ENCODE measurements at regions not wholly inside any gene's neighbourhood (a gene's known extent, or its start where the extent isn't known, plus 50 kb on each side); places are given as distances from the start of the nearest gene placed in this dataset.

DNA sequence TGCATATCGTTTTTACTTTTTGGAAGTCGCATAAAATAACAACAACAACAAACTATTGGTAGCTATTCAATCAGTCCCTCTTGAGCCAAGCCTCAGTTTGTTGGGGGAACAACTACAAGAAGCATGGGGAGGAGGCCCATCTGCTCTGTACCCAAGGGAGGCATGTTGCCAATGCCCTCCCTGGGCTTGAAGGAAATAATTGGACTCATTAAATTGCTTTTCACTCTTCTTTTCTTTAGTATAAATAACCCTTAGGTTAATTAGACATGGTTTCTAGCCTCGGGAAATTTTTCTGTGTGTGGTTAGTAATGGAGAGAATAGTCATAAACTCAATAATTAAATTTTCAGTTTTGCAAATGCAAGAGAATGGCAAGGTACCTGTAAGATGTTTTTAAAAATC, 500.7 kb downstream of the TLE4 start:
- Histone ChIP-seq H3K36me3 (ENCODE audit: control insufficient read depth in 1 of 2, insufficient read depth in 2 of 2, low read length in 2 of 2) (no peaks in the 10 kb centered on the region), H3K9ac (ENCODE audit: low read depth in 1 of 2, low read length in 2 of 2) (no peak overlapping the region), H3K4me3 (ENCODE audit: low read depth in 1 of 2, low read length in 2 of 2) (no peak overlapping the region), H3K27ac (ENCODE audit: low read depth, low read length) (no peak overlapping the region), H3K9me3 (ENCODE audit: control insufficient read depth in 1 of 2, low read length in 2 of 2) (no peaks in the 10 kb centered on the region), H3K27me3 (ENCODE audit: control insufficient read depth in 1 of 2, insufficient read depth in 2 of 2, low read length in 2 of 2) (no peaks in the 10 kb centered on the region), H3K4me1 (ENCODE audit: control insufficient read depth in 1 of 2, insufficient read depth in 2 of 2, low read length in 2 of 2) (no peaks in the 10 kb centered on the region)

DNA sequence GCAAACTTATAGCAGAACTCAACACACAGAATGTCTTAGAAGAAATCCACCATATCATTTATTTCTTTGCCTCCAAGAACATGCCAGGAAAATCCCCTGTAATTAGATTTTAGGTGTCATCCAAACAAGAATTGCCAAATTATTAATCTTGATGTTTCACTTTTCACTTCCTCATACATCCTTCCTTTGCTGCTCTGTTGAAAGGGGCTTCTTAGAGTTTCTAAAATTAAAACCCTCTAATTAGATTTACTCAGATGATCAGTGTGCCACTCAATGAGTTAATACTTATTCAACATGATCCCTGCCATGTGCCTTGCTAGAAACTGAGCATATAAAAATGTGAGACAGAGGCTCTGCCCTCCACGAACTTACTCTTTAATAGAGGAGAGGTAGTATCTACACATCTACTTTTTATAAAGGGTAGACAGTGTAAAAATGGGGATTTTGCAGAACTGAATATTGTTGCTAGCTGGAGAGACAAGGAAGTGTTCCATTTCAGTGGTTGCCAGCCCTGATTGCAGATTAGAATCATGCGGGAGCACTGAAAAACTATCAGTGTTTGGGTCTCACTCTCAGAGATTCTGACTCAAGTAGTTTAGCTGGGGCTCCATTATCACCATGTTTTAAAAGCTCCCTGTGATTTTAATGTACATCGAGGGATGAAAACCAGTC, 498.4 kb downstream of the TLE4 start:
- H3K27me3 ChIP-seq (ENCODE audit: control insufficient read depth in 1 of 2, insufficient read depth in 2 of 2, low read length in 2 of 2) = no peaks in the 10 kb centered on the region
- no peak overlapping the region for H3K9ac ChIP-seq (ENCODE audit: low read depth in 1 of 2, low read length in 2 of 2)
- H3K36me3 ChIP-seq (ENCODE audit: control insufficient read depth in 1 of 2, insufficient read depth in 2 of 2, low read length in 2 of 2) = no peaks in the 10 kb centered on the region
- no peaks in the 10 kb centered on the region for H3K4me1 ChIP-seq (ENCODE audit: control insufficient read depth in 1 of 2, insufficient read depth in 2 of 2, low read length in 2 of 2)
- H3K4me3 ChIP-seq (ENCODE audit: low read depth in 1 of 2, low read length in 2 of 2) = no peak overlapping the region
- no peaks in the 10 kb centered on the region for H3K9me3 ChIP-seq (ENCODE audit: control insufficient read depth in 1 of 2, low read length in 2 of 2)
- H3K27ac ChIP-seq (ENCODE audit: low read depth, low read length) = no peak overlapping the region

DNA sequence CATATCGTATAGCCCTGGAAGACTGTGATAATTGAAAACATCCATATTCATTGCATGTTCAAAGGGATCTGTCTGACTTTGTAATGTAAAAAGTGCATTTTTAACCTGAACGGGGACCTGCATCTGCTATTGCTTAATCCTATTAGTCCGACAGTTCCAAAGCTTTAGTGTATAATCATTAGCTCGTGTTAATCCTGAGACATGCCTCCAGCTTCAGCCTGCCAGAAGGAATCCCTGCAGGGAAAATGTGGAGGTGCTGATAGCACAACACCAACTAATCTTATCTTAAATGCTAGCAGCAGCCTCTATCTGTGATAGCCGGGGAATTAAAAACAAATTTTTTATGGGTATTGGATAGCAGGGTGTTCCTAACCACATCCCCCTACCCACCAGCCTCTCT, 495.2 kb downstream of the TLE4 start:
- H3K36me3 ChIP-seq (ENCODE audit: control insufficient read depth in 1 of 2, insufficient read depth in 2 of 2, low read length in 2 of 2) = no peaks in the 10 kb centered on the region
- H3K27ac ChIP-seq (ENCODE audit: low read depth, low read length) = no peak overlapping the region
- no peak overlapping the region for H3K9ac ChIP-seq (ENCODE audit: low read depth in 1 of 2, low read length in 2 of 2)
- no peaks in the 10 kb centered on the region for H3K4me1 ChIP-seq (ENCODE audit: control insufficient read depth in 1 of 2, insufficient read depth in 2 of 2, low read length in 2 of 2)
- no peak overlapping the region for H3K4me3 ChIP-seq (ENCODE audit: low read depth in 1 of 2, low read length in 2 of 2)
- no peaks in the 10 kb centered on the region for H3K27me3 ChIP-seq (ENCODE audit: control insufficient read depth in 1 of 2, insufficient read depth in 2 of 2, low read length in 2 of 2)
- no peaks in the 10 kb centered on the region for H3K9me3 ChIP-seq (ENCODE audit: control insufficient read depth in 1 of 2, low read length in 2 of 2)

DNA sequence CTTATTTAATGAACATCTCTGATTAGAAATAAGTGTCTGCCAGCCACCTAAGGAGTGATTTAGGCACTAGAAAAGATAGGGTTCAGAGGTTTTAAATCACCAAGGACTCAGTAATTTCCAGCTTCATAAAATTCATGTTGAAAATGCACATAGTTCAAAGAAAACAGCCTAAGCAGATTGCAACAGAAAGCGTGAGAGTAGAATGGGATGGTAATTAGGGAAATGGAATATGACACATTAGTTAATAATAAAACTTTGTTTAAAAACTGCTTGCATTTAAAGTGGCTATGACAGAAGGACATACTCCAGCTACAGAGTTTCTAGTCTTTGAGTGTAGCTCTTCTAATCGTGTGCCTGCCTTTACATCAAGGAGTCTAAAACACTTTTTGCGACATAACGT, 490.8 kb downstream of the TLE4 start:
- Histone ChIP-seq H3K9ac (ENCODE audit: low read depth in 1 of 2, low read length in 2 of 2) (no peak overlapping the region), H3K27me3 (ENCODE audit: control insufficient read depth in 1 of 2, insufficient read depth in 2 of 2, low read length in 2 of 2) (no peaks in the 10 kb centered on the region), H3K27ac (ENCODE audit: low read depth, low read length) (no peak overlapping the region)

DNA sequence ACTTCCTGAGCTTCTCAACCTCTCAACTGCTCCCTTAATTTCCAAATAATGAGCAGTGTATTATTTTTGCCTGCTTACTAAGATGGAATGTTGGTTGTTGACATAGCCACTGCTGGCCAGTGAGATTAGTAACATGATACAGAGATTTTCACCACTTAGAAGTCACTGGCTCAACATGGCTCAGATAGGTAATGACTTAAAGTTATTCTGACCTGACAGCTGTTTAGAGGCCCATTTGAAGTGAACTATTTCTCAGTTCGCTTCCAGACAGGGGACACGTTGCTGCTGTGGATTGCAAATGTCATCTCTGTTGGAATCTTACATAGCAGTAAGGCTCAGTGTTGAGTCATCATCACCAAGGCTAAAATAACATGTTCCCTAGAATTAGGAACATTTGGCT, 490.2 kb downstream of the TLE4 start:
- H3K27ac ChIP-seq (ENCODE audit: low read depth, low read length) = no peak overlapping the region
- no peaks in the 10 kb centered on the region for H3K36me3 ChIP-seq (ENCODE audit: control insufficient read depth in 1 of 2, insufficient read depth in 2 of 2, low read length in 2 of 2)
- no peak overlapping the region for H3K4me3 ChIP-seq (ENCODE audit: low read depth in 1 of 2, low read length in 2 of 2)
- no peaks in the 10 kb centered on the region for H3K4me1 ChIP-seq (ENCODE audit: control insufficient read depth in 1 of 2, insufficient read depth in 2 of 2, low read length in 2 of 2)
- no peaks in the 10 kb centered on the region for H3K27me3 ChIP-seq (ENCODE audit: control insufficient read depth in 1 of 2, insufficient read depth in 2 of 2, low read length in 2 of 2)
- H3K9me3 ChIP-seq (ENCODE audit: control insufficient read depth in 1 of 2, low read length in 2 of 2) = no peaks in the 10 kb centered on the region
- H3K9ac ChIP-seq (ENCODE audit: low read depth in 1 of 2, low read length in 2 of 2) = no peak overlapping the region

More for the DNA sequence above, 490.8 kb downstream of the TLE4 start:
- Histone ChIP-seq H3K4me3 (ENCODE audit: low read depth in 1 of 2, low read length in 2 of 2) (no peak overlapping the region), H3K36me3 (ENCODE audit: control insufficient read depth in 1 of 2, insufficient read depth in 2 of 2, low read length in 2 of 2) (no peaks in the 10 kb centered on the region), H3K9me3 (ENCODE audit: control insufficient read depth in 1 of 2, low read length in 2 of 2) (no peaks in the 10 kb centered on the region), H3K4me1 (ENCODE audit: control insufficient read depth in 1 of 2, insufficient read depth in 2 of 2, low read length in 2 of 2) (no peaks in the 10 kb centered on the region)

DNA sequence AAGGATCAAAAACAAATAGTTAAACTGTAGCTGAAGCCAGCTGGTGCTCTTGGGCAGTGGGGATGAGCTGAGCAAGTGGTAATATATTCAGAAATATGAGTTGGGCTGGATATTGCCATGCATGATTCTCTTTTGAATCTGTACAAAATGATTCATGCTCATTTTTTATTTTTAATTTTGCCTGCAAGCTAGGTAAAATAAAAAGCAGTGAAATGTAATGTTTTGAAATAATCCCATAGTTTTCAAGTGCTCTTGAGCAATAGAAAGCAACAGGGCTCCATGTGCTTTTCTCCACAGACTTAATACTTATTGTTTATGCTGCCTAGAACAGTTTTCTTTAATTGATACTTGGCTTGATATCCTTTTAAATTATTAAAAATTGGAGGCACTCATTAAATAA, 489.3 kb downstream of the TLE4 start:
- Histone ChIP-seq H3K27ac (ENCODE audit: low read depth, low read length) (no peak overlapping the region), H3K4me1 (ENCODE audit: control insufficient read depth in 1 of 2, insufficient read depth in 2 of 2, low read length in 2 of 2) (no peaks in the 10 kb centered on the region)

DNA sequence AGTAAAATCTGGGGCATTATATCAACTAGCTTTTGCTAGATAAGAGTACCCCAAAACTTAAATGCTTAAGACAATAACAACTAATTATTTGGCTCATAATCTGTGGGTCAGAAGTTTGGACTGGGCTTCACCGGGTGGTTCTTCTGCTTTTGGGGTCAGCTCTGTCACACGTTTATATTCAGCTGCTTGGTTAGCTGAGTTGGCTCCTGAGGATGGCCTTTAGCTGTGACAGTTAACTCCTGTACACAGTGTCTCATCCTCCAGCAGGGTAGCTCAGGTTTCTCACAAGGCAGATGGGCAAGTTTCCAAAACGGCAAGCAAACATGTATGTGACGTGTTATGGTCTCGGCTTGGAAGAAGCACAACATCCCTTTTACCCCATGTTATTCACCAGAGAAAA, 488.2 kb downstream of the TLE4 start:
- no peaks in the 10 kb centered on the region for H3K27me3 ChIP-seq (ENCODE audit: control insufficient read depth in 1 of 2, insufficient read depth in 2 of 2, low read length in 2 of 2)
- H3K9me3 ChIP-seq (ENCODE audit: control insufficient read depth in 1 of 2, low read length in 2 of 2) = no peaks in the 10 kb centered on the region
- no peaks in the 10 kb centered on the region for H3K36me3 ChIP-seq (ENCODE audit: control insufficient read depth in 1 of 2, insufficient read depth in 2 of 2, low read length in 2 of 2)
- H3K27ac ChIP-seq (ENCODE audit: low read depth, low read length) = no peak overlapping the region
- H3K9ac ChIP-seq (ENCODE audit: low read depth in 1 of 2, low read length in 2 of 2) = no peak overlapping the region
- no peaks in the 10 kb centered on the region for H3K4me1 ChIP-seq (ENCODE audit: control insufficient read depth in 1 of 2, insufficient read depth in 2 of 2, low read length in 2 of 2)
- no peak overlapping the region for H3K4me3 ChIP-seq (ENCODE audit: low read depth in 1 of 2, low read length in 2 of 2)

More for the DNA sequence above, 489.3 kb downstream of the TLE4 start:
- H3K9ac ChIP-seq (ENCODE audit: low read depth in 1 of 2, low read length in 2 of 2) = no peak overlapping the region
- no peaks in the 10 kb centered on the region for H3K27me3 ChIP-seq (ENCODE audit: control insufficient read depth in 1 of 2, insufficient read depth in 2 of 2, low read length in 2 of 2)
- H3K36me3 ChIP-seq (ENCODE audit: control insufficient read depth in 1 of 2, insufficient read depth in 2 of 2, low read length in 2 of 2) = no peaks in the 10 kb centered on the region
- H3K4me3 ChIP-seq (ENCODE audit: low read depth in 1 of 2, low read length in 2 of 2) = no peak overlapping the region
- H3K9me3 ChIP-seq (ENCODE audit: control insufficient read depth in 1 of 2, low read length in 2 of 2) = no peaks in the 10 kb centered on the region

DNA sequence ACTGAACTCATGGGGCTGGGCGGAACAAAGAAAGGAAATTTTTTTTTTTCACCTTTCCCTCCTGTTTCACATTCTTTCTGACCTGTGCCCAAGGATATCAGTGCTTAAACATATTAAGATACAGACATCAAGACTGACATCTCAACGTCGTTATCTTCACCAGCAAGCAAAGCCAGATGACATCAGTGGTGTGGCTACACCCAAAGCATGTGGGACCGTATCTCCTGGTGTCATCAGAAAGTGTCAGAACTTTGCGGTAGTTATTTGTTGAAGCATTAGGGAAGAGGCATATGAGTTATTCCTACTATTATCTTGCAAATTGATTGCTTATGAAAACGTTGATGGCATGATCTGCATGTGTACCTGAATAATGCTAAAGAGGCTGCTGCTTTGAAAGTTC, 487.4 kb downstream of the TLE4 start:
- H3K4me1 ChIP-seq (ENCODE audit: control insufficient read depth in 1 of 2, insufficient read depth in 2 of 2, low read length in 2 of 2) = no peaks in the 10 kb centered on the region

DNA sequence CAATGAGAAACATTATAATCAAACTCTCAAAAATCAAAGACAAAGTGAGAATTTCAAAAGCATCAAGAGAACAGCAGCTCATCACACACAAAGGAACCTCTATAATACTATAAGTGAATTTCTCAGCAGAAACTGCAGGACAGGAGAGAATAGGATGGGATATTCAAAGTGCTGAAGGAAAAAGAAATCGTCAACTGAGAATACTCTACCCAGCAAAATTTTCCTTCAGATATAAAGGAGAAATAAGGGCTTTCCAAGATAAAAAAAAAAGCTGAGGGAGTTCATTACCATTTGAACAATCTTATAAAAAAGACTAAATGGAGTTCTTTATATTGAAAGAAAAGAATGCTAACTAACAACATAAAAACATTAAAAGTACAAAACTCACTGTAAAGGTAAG, 481.1 kb downstream of the TLE4 start:
- Histone ChIP-seq H3K36me3 (ENCODE audit: control insufficient read depth in 1 of 2, insufficient read depth in 2 of 2, low read length in 2 of 2) (no peaks in the 10 kb centered on the region), H3K4me3 (ENCODE audit: low read depth in 1 of 2, low read length in 2 of 2) (no peak overlapping the region), H3K9me3 (ENCODE audit: control insufficient read depth in 1 of 2, low read length in 2 of 2) (peaks cover 0 to 7% of the 10 kb centered on the region in 2 donors)

More for the DNA sequence above, 487.4 kb downstream of the TLE4 start:
- H3K27ac ChIP-seq (ENCODE audit: low read depth, low read length) = no peak overlapping the region
- no peak overlapping the region for H3K4me3 ChIP-seq (ENCODE audit: low read depth in 1 of 2, low read length in 2 of 2)
- no peaks in the 10 kb centered on the region for H3K27me3 ChIP-seq (ENCODE audit: control insufficient read depth in 1 of 2, insufficient read depth in 2 of 2, low read length in 2 of 2)
- H3K9ac ChIP-seq (ENCODE audit: low read depth in 1 of 2, low read length in 2 of 2) = no peak overlapping the region
- H3K36me3 ChIP-seq (ENCODE audit: control insufficient read depth in 1 of 2, insufficient read depth in 2 of 2, low read length in 2 of 2) = no peaks in the 10 kb centered on the region
- H3K9me3 ChIP-seq (ENCODE audit: control insufficient read depth in 1 of 2, low read length in 2 of 2) = no peaks in the 10 kb centered on the region

DNA sequence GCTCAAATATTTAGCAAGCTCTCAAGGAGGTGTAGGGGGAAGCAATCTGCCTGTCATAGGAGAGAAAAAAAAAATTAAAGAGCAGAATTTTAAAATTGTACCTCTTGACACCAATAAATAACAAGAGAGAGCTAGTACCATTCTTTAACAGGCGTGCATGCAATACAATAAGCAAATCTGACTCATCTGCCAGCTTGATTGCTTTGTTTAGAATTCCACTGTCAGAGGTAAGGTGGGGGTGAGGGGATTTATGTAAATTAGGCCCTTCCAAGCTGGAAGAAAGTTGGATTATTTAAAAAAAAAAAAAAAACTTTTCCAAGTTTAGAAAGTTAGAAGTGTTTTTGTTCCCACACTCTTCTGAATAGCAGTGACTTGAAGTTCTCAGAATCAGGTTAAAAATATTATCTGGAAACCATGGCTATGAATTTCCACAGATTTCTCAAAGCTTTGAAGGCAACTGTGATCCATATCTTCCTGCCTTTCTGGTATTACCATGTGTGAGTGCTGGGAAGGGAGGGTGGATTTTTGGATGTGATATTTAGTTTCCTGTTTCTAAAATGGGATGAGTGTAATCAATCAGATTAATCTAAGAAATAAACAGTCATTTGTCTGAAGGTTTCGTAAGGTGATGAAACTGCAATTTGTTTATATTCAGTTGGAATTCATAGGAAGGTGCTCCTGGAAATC, 477.5 kb downstream of the TLE4 start:
- Histone ChIP-seq H3K36me3 (ENCODE audit: control insufficient read depth in 1 of 2, insufficient read depth in 2 of 2, low read length in 2 of 2) (no peaks in the 10 kb centered on the region), H3K27ac (ENCODE audit: low read depth, low read length) (no peak overlapping the region), H3K27me3 (ENCODE audit: control insufficient read depth in 1 of 2, insufficient read depth in 2 of 2, low read length in 2 of 2) (no peaks in the 10 kb centered on the region), H3K9me3 (ENCODE audit: control insufficient read depth in 1 of 2, low read length in 2 of 2) (peaks cover 0 to 7% of the 10 kb centered on the region in 2 donors), H3K4me3 (ENCODE audit: low read depth in 1 of 2, low read length in 2 of 2) (no peak overlapping the region), H3K4me1 (ENCODE audit: control insufficient read depth in 1 of 2, insufficient read depth in 2 of 2, low read length in 2 of 2) (no peaks in the 10 kb centered on the region), H3K9ac (ENCODE audit: low read depth in 1 of 2, low read length in 2 of 2) (no peak overlapping the region)

More for the DNA sequence above, 481.1 kb downstream of the TLE4 start:
- Histone ChIP-seq H3K27me3 (ENCODE audit: control insufficient read depth in 1 of 2, insufficient read depth in 2 of 2, low read length in 2 of 2) (no peaks in the 10 kb centered on the region), H3K4me1 (ENCODE audit: control insufficient read depth in 1 of 2, insufficient read depth in 2 of 2, low read length in 2 of 2) (no peaks in the 10 kb centered on the region), H3K9ac (ENCODE audit: low read depth in 1 of 2, low read length in 2 of 2) (no peak overlapping the region), H3K27ac (ENCODE audit: low read depth, low read length) (no peak overlapping the region)
